ENCODE measurements at regions not wholly inside any gene's neighbourhood (a gene's known extent, or its start where the extent isn't known, plus 50 kb on each side); places are given as distances from the start of the nearest gene placed in this dataset.

DNA sequence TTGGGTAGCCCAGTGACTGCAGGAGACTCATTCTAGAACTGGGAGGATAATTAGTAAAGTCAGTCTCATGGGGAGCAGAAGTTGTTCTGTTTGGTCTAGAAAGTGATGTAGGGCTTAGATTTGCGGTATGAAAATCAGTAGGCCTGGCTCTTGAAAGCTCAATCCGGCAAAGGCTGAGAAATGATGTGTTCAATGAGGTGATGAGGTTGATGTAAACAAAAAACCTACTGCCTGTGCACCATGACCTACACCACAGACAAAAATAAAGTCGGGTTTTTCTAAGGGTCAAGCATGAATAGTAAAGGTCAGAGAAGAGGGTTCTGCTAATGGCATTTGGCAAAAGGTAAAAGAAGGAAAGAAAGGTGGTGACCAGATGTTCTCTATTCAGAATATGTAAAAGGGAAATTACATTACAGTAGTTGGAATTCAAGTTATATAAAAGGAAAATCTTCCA, 80.8 kb upstream of the COL5A2 start:
- intact Hi-C loops (cut with DNase I; ENCODE audit: low total_unique reads): no loop called here
- no peak for TF ChIP-seq POLR2A (IDR thresholded peaks at IDR 0.05)
- TF ChIP-seq, protein P1, sequence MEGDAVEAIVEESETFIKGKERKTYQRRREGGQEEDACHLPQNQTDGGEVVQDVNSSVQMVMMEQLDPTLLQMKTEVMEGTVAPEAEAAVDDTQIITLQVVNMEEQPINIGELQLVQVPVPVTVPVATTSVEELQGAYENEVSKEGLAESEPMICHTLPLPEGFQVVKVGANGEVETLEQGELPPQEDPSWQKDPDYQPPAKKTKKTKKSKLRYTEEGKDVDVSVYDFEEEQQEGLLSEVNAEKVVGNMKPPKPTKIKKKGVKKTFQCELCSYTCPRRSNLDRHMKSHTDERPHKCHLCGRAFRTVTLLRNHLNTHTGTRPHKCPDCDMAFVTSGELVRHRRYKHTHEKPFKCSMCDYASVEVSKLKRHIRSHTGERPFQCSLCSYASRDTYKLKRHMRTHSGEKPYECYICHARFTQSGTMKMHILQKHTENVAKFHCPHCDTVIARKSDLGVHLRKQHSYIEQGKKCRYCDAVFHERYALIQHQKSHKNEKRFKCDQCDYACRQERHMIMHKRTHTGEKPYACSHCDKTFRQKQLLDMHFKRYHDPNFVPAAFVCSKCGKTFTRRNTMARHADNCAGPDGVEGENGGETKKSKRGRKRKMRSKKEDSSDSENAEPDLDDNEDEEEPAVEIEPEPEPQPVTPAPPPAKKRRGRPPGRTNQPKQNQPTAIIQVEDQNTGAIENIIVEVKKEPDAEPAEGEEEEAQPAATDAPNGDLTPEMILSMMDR (IDR thresholded peaks at IDR 0.05): no peak
- no peak for TF ChIP-seq POLR2AphosphoS5 (IDR thresholded peaks at IDR 0.05)
- no peaks in the 10 kb centered on the region for H3K9me3 ChIP-seq
- no peaks in the 10 kb centered on the region for H3K27me3 ChIP-seq
- H3K4me3 ChIP-seq: no peak overlapping the region
- no peak for DNase-seq (ENCODE audit: low spot score in 2 of 2)
- no peaks in the 10 kb centered on the region for H3K4me1 ChIP-seq
- H3K27ac ChIP-seq: no peak overlapping the region
- no peaks in the 10 kb centered on the region for H3K36me3 ChIP-seq

DNA sequence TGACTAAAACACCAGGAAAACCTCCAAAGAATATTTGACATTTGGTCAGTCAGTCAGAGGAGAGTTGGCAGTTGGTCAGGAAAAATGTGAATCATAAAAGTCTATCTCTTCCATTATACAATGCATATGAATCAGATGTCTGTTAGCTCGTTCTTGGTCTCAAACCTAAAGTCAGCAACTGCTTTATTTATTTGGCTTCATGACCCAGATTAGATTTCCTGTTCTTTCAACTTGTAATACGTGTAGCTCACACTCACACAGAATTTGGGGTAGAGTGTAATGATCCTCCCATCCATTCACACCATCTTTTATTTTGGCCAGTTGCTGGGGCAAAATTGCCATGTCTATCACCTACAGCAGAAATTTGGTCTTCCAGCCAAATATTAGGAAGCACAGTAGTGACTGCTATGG, 81.9 kb upstream of the COL5A2 start:
- H3K4me1 ChIP-seq: no peaks in the 10 kb centered on the region
- H3K27ac ChIP-seq: no peak overlapping the region
- no peak overlapping the region for H3K4me3 ChIP-seq
- no peaks in the 10 kb centered on the region for H3K27me3 ChIP-seq
- no peaks in the 10 kb centered on the region for H3K36me3 ChIP-seq
- intact Hi-C loops (cut with DNase I; ENCODE audit: low total_unique reads): no loop called here
- peaks cover 0 to 6% of the 10 kb centered on the region in 2 donors for H3K9me3 ChIP-seq
- TF ChIP-seq POLR2A (IDR thresholded peaks at IDR 0.05) (no peak), POLR2AphosphoS5 (IDR thresholded peaks at IDR 0.05) (no peak)
- TF ChIP-seq, protein P1 (IDR thresholded peaks at IDR 0.05): no peak
- no peak for DNase-seq (ENCODE audit: low spot score in 2 of 2)

DNA sequence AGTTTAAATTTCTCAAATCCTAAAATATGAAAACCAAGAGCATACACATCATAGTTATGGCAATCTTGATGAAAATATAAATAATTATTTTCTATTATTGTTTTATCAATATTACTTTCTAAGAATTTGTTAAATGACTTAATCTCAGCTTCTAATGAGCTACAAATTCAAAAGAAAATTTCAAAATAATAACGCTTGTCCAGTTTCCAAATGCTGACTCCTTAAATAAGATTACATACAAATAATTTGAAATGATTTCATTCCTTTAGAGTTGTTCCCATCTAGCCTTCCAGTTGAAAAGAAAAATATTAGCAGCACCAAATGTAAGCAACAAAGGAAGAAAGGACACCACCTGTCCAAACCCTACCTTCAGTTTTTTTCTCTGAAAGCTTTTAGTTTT, 82.4 kb upstream of the COL5A2 start:
- H3K27me3 ChIP-seq: no peaks in the 10 kb centered on the region
- no peaks in the 10 kb centered on the region for H3K36me3 ChIP-seq
- intact Hi-C loops (cut with DNase I; ENCODE audit: low total_unique reads): no loop called here
- TF ChIP-seq POLR2AphosphoS5 (IDR thresholded peaks at IDR 0.05) (no peak), POLR2A (IDR thresholded peaks at IDR 0.05) (no peak)
- TF ChIP-seq, protein P1 (IDR thresholded peaks at IDR 0.05): no peak
- no peak overlapping the region for H3K27ac ChIP-seq
- H3K4me1 ChIP-seq: no peaks in the 10 kb centered on the region
- no peak for DNase-seq (ENCODE audit: low spot score in 2 of 2)
- H3K9me3 ChIP-seq: peaks cover 0 to 8% of the 10 kb centered on the region in 2 donors
- no peak overlapping the region for H3K4me3 ChIP-seq

DNA sequence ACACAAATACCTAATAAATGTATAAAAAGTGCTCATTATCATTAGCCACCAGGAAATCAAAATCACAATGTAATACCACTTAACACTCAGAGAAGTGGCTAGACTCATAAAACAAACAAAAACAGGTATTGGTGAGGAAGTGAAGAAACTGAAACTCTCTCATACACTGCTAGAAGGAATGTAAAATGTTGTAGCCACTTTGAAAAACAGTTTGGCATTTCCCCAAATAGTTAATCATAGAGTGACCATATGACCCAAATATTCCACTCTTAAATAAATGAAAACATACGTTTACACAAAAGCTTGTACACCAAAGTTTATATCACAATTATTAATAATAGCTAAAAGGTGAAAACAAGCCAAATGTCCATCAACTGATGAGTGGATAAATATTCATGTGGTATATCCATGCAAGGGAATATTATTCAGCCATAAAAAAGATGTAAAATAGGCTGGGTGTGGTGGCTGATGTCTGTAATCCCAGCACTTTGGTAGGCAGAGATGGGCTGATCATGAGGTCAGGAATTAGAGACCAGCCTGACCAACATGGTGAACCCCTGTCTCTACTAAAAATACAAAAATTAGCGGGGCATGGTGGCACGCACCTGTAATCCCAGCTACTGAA, 86.2 kb upstream of the COL5A2 start:
- intact Hi-C loops (cut with DNase I; ENCODE audit: low total_unique reads): no loop called here
- H3K4me3 ChIP-seq: no peak overlapping the region
- TF ChIP-seq, protein P1 (IDR thresholded peaks at IDR 0.05): no peak
- TF ChIP-seq POLR2A (IDR thresholded peaks at IDR 0.05) (no peak), POLR2AphosphoS5 (IDR thresholded peaks at IDR 0.05) (no peak)
- H3K27me3 ChIP-seq: no peaks in the 10 kb centered on the region
- H3K9me3 ChIP-seq: peaks cover 0 to 8% of the 10 kb centered on the region in 2 donors
- H3K4me1 ChIP-seq: no peaks in the 10 kb centered on the region
- no peaks in the 10 kb centered on the region for H3K36me3 ChIP-seq
- DNase-seq (ENCODE audit: low spot score in 2 of 2): no peak
- H3K27ac ChIP-seq: no peak overlapping the region

DNA sequence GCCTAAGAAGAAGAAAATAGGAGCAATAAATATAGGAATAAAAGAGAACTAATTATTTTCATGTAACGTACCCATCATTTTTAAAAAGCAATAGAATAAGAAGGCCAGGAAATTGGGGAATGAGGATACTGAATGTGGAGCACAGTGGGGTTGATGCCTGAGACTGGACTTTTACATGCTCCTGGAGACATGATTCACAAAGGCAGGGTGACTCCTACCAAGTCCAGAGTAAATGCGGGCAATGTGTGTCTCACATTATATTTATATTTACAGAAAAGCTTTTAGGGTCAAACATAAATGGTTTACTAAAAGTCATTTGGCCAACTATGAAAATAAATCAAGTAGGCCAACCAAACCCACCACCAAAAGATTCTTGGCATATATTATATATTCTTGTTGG, 87.9 kb upstream of the COL5A2 start:
- H3K4me1 ChIP-seq: no peaks in the 10 kb centered on the region
- no peaks in the 10 kb centered on the region for H3K36me3 ChIP-seq
- no peak overlapping the region for H3K4me3 ChIP-seq
- H3K27me3 ChIP-seq: no peaks in the 10 kb centered on the region
- TF ChIP-seq, protein P1 (IDR thresholded peaks at IDR 0.05): no peak
- no peak for TF ChIP-seq POLR2AphosphoS5 (IDR thresholded peaks at IDR 0.05)
- no peak for TF ChIP-seq POLR2A (IDR thresholded peaks at IDR 0.05)
- H3K27ac ChIP-seq: no peak overlapping the region
- no peak for DNase-seq (ENCODE audit: low spot score in 2 of 2)
- H3K9me3 ChIP-seq: peaks cover 0 to 8% of the 10 kb centered on the region in 2 donors
- intact Hi-C loops (cut with DNase I; ENCODE audit: low total_unique reads): no loop called here

All from breast epithelium (tissue), 4 donors.